PC-9 (cell line): ENCODE measurements at regions not wholly inside any gene's neighbourhood (a gene's known extent, or its start where the extent isn't known, plus 50 kb on each side); places are given as distances from the start of the nearest gene placed in this dataset.

ENCODE experiments used
- EZH2 ChIP-seq: fragments of 200-600 bp; sonication (generic); IDR thresholded peaks from 2 replicates; pipeline ENCODE4 v1.8.0; 2017; ENCODE audit warnings: antibody characterized with exemption, low read depth
- TF ChIP-seq, protein P1 (sequence below): fragments of 200-600 bp; sonication (generic); conservative IDR thresholded peaks from 2 replicates; pipeline ENCODE4 v1.6.1; 2017; ENCODE audit warnings: mixed run types, antibody characterized with exemption, mild to moderate bottlenecking, moderate library complexity

DNA sequence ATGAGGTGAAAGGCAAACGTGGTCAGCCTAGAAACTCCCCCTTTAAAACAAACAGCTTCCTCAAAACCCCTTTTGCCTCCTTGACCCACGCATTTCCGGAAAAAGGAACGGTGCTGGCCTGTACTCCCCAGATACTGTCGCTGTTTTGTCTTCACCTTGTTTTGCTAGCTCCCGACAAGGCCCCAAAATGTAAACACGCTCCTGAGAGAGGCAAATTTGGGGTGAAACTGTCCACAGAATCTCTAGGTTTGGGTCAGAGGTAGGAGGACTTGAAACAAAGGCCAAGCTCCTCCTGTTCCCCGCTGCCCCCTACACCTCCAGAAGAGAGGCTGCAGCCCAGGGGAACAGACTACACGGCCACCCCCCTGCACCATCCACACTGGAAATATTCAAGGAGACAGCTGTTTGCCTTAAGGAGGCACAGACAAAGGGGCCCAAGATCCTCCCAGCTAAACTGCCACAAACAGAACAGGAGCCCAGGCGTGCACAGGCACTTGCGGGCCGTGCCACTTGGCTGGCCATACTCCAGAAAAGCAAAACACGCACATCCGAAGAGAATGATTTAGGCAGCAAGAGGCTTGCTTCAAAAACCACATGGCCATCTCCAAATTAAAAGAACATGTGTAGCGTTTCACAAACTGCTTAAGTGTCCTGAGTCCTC is 160.5 kb upstream of the GRK3 start:
- TF ChIP-seq, protein P1, sequence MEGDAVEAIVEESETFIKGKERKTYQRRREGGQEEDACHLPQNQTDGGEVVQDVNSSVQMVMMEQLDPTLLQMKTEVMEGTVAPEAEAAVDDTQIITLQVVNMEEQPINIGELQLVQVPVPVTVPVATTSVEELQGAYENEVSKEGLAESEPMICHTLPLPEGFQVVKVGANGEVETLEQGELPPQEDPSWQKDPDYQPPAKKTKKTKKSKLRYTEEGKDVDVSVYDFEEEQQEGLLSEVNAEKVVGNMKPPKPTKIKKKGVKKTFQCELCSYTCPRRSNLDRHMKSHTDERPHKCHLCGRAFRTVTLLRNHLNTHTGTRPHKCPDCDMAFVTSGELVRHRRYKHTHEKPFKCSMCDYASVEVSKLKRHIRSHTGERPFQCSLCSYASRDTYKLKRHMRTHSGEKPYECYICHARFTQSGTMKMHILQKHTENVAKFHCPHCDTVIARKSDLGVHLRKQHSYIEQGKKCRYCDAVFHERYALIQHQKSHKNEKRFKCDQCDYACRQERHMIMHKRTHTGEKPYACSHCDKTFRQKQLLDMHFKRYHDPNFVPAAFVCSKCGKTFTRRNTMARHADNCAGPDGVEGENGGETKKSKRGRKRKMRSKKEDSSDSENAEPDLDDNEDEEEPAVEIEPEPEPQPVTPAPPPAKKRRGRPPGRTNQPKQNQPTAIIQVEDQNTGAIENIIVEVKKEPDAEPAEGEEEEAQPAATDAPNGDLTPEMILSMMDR, result no peak
- TF ChIP-seq EZH2, result no peak
